Caco-2 (cell line): ENCODE measurements at regions not wholly inside any gene's neighbourhood (a gene's known extent, or its start where the extent isn't known, plus 50 kb on each side); places are given as distances from the start of the nearest gene placed in this dataset.

Source experiments
- BruUV-seq: library from RNA; stranded (reverse); fragments of 400-500 nt; replicated peaks from 2 replicates; lab custom pipeline; 2021; lab: Mats Ljungman, UMichigan
- CTCF ChIA-PET: fragments of 300-600 bp; sonication (Branson Sonifier 250); formaldehyde crosslinking; loops from one replicate; lab custom pipeline; 2022; ENCODE audit warnings: antibody characterized with exemption; lab: Charles Lee
- POLR2A ChIA-PET: fragments of 300-600 bp; sonication (Branson Sonifier 250); formaldehyde crosslinking; loops from one replicate; lab custom pipeline; 2022; ENCODE audit warnings: antibody characterized with exemption; lab: Charles Lee
- DNase-seq, 2 experiments: peaks; one replicate each; pipeline versions ENCODE4 v3.0.0 to v3.0.0-alpha.2; 2020 to 2022
- H3K27me3 ChIP-seq: replicated peaks from 2 replicates; pipeline ENCODE4 v1.6.0; 2011; ENCODE audit warnings: low read length; ENCODE audit not compliant: control insufficient read depth, insufficient read depth
- H3K36me3 ChIP-seq: 2 replicates; pipeline ENCODE4 v1.5.1; 2011; ENCODE audit warnings: low read length; ENCODE audit not compliant: control insufficient read depth, insufficient read depth
- H3K4me1 ChIP-seq: fragments of 250-450 bp; sonication (Bioruptor Pico); 2 replicates; pipeline ENCODE4 v1.5.1; 2020; ENCODE audit warnings: mild to moderate bottlenecking
- H3K4me3 ChIP-seq: 2 replicates; pipeline ENCODE4 v1.5.1; 2011; ENCODE audit warnings: low read depth, mild to moderate bottlenecking, control low read depth, low read length
- H3K9me3 ChIP-seq: fragments of 250-450 bp; sonication (Bioruptor Pico); 2 replicates; pipeline ENCODE4 v1.5.1; 2020; ENCODE audit warnings: mild to moderate bottlenecking, moderate library complexity
- H3K27ac Mint-ChIP-seq: one replicate; pipeline ENCODE4 v1.8.0; 2022; ENCODE audit warnings: mixed read lengths; ENCODE audit not compliant: unreplicated experiment
- H3K27me3 Mint-ChIP-seq: one replicate; pipeline ENCODE4 v1.8.0; 2022; ENCODE audit warnings: mixed read lengths; ENCODE audit not compliant: insufficient read depth, unreplicated experiment
- H3K36me3 Mint-ChIP-seq: one replicate; pipeline ENCODE4 v1.8.0; 2022; ENCODE audit warnings: mild to moderate bottlenecking, mixed read lengths; ENCODE audit not compliant: insufficient read depth, unreplicated experiment
- H3K4me1 Mint-ChIP-seq: one replicate; pipeline ENCODE4 v1.8.0; 2022; ENCODE audit warnings: low read depth, mixed read lengths; ENCODE audit not compliant: unreplicated experiment
- H3K4me3 Mint-ChIP-seq: one replicate; pipeline ENCODE4 v1.8.0; 2022; ENCODE audit warnings: mild to moderate bottlenecking, moderate library complexity, mixed read lengths; ENCODE audit not compliant: unreplicated experiment
- H3K9me3 Mint-ChIP-seq: one replicate; pipeline ENCODE4 v1.8.0; 2022; ENCODE audit warnings: mixed read lengths; ENCODE audit not compliant: unreplicated experiment
- CTCF ChIP-seq, 2 experiments: fragments of 200-600 bp in 1 of 2; IDR thresholded peaks; 1 replicate in 1 of 2; 2 replicates in 1 of 2; pipeline versions ENCODE4 v1.5.1 to v1.8.0; 2011 to 2022; ENCODE audit warnings: antibody characterized with exemption in 1 of 2, control low read depth in 1 of 2, inconsistent platforms in 1 of 2, low read depth in 1 of 2, low read length in 1 of 2, mild to moderate bottlenecking in 1 of 2, moderate library complexity in 1 of 2; ENCODE audit not compliant: insufficient read depth in 1 of 2, severe bottlenecking in 1 of 2, unreplicated experiment in 1 of 2
- intact Hi-C: fragments of 100-400 bp; cut with micrococcal nuclease; formaldehyde crosslinking; loops from one replicate; pipeline ENCODE4 v1.10.0; 2022; ENCODE audit not compliant: unreplicated experiment

DNA sequence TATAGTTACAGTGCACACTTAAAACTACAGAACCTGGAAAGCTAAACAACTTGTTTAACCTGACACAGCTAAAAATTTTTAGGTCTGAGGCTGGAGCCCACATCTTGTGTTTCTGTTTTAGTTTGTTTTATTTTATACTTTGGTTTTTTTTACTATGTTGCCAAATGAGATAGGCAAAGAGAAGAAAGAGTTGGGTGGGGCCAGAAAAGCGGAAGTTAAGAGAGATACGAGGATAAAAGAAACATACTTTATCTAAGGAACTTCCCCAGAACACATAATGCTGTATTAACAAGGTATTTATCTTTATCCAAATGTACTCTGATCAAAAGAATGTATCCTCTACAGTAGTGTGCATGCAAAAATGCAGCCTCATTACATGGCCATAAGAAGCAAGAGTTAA lies 1145.7 kb downstream of the EPHA3 start:
- ChIA-PET CTCF (no interaction called here), POLR2A (no interaction called here)
- TF ChIP-seq CTCF (IDR thresholded peaks at IDR 0.05; ENCODE audit: insufficient read depth in 1 of 2, low read depth in 1 of 2, low read length in 1 of 2, severe bottlenecking in 1 of 2, unreplicated experiment in 1 of 2) = no peak
- Mint-ChIP-seq H3K9me3 (no peaks in the 10 kb centered on the region), H3K27me3 (no peaks in the 10 kb centered on the region), H3K4me1 (no peaks in the 10 kb centered on the region), H3K36me3 (no peaks in the 10 kb centered on the region), H3K4me3 (no peak overlapping the region), H3K27ac (no peak overlapping the region)
- H3K4me3 ChIP-seq = no peak overlapping the region
- intact Hi-C loops = no loop called here
- H3K27me3 ChIP-seq = no peaks in the 10 kb centered on the region
- no peaks in the 10 kb centered on the region for H3K9me3 ChIP-seq
- H3K36me3 ChIP-seq = no peaks in the 10 kb centered on the region
- no peaks in the 10 kb centered on the region for H3K4me1 ChIP-seq
- no TSS peak for BruUV-seq
- DNase-seq = no peak

GRCh38 chr3:90261481-90262433 lies 1154.3 kb downstream of the EPHA3 start:
- Histone ChIP-seq H3K4me3 (no peak overlapping the region), H3K36me3 (no peaks in the 10 kb centered on the region), H3K4me1 (no peaks in the 10 kb centered on the region), H3K9me3 (no peaks in the 10 kb centered on the region), H3K27me3 (no peaks in the 10 kb centered on the region)
- Mint-ChIP-seq H3K9me3 (peaks cover 10% of the 10 kb centered on the region), H3K27ac (no peak overlapping the region), H3K4me1 (no peaks in the 10 kb centered on the region), H3K4me3 (no peak overlapping the region), H3K36me3 (no peaks in the 10 kb centered on the region), H3K27me3 (no peaks in the 10 kb centered on the region)
- intact Hi-C loops = no loop called here
- DNase-seq = no peak
- ChIA-PET CTCF (no interaction called here), POLR2A (no interaction called here)
- no peak for TF ChIP-seq CTCF (IDR thresholded peaks at IDR 0.05; ENCODE audit: insufficient read depth in 1 of 2, low read depth in 1 of 2, low read length in 1 of 2, severe bottlenecking in 1 of 2, unreplicated experiment in 1 of 2)
- BruUV-seq = no TSS peak
